ENCODE measurements at regions not wholly inside any gene's neighbourhood (a gene's known extent, or its start where the extent isn't known, plus 50 kb on each side); places are given as distances from the start of the nearest gene placed in this dataset.

GRCh38 chr13:48148454-48148853 is 53.5 kb upstream of the MED4 start:
- Histone ChIP-seq H3K4me1 (peaks cover 27% of the 10 kb centered on the region), H3K4me3 (no peak overlapping the region), H3K9me3 (no peaks in the 10 kb centered on the region), H3K27ac (no peak overlapping the region), H3K36me3 (no peaks in the 10 kb centered on the region), H3K27me3 (ENCODE audit: low read depth) (no peaks in the 10 kb centered on the region)
- ATAC-seq (no peak), DNase-seq (no peak)
- intact Hi-C loops (cut with DNase I): no loop called here
- TF ChIP-seq, protein P1, sequence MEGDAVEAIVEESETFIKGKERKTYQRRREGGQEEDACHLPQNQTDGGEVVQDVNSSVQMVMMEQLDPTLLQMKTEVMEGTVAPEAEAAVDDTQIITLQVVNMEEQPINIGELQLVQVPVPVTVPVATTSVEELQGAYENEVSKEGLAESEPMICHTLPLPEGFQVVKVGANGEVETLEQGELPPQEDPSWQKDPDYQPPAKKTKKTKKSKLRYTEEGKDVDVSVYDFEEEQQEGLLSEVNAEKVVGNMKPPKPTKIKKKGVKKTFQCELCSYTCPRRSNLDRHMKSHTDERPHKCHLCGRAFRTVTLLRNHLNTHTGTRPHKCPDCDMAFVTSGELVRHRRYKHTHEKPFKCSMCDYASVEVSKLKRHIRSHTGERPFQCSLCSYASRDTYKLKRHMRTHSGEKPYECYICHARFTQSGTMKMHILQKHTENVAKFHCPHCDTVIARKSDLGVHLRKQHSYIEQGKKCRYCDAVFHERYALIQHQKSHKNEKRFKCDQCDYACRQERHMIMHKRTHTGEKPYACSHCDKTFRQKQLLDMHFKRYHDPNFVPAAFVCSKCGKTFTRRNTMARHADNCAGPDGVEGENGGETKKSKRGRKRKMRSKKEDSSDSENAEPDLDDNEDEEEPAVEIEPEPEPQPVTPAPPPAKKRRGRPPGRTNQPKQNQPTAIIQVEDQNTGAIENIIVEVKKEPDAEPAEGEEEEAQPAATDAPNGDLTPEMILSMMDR (IDR thresholded peaks at IDR 0.05): no peak

DNA sequence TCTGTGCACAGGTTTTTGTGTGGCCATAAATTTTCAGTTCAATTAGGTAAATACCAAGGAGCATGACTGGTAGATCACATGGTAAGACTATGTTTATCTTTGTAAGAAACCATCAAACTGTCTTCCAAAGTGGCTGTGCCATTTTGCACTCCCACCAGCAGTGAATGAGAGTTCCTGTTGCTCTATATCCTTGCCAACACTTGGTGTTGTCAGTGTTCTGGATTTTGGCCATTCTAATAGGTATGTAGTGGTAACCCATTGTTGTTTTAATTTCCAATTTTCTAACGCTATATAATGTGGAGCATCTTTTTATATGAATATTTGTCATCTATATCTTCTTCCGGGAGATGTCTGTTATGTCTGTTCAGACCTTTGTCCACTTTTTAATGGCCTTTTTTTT is 51.7 kb upstream of the MED4 start:
- Histone ChIP-seq H3K4me1 (peaks cover 25% of the 10 kb centered on the region), H3K27ac (no peak overlapping the region), H3K9me3 (no peaks in the 10 kb centered on the region), H3K36me3 (no peaks in the 10 kb centered on the region), H3K27me3 (ENCODE audit: low read depth) (no peaks in the 10 kb centered on the region), H3K4me3 (no peak overlapping the region)
- ATAC-seq (no peak), DNase-seq (no peak)
- TF ChIP-seq, protein P1 (IDR thresholded peaks at IDR 0.05): no peak
- intact Hi-C loops (cut with DNase I): no loop called here

DNA sequence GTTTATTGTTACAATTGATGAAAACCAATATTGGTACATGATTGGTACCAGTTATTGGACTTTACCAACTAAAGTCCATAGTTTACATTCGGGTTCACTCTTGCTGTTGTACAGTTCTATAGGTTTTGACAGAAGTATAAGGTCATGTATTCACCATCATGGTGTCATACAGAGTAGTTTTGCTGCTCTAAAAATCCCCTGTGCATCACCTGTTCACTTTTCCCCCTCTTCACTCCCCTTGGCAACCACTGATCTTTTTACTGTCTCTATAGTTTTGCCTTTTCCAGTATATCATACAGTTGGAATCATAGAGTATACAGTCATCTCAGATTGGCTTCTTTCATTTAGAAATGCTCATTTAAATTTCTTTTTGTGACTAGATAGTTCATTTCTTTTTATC is 51.2 kb upstream of the MED4 start:
- intact Hi-C loops (cut with DNase I): no loop called here
- no peak for DNase-seq
- Histone ChIP-seq H3K27ac (no peak overlapping the region), H3K9me3 (no peaks in the 10 kb centered on the region), H3K27me3 (ENCODE audit: low read depth) (no peaks in the 10 kb centered on the region), H3K4me1 (peaks cover 25% of the 10 kb centered on the region), H3K36me3 (no peaks in the 10 kb centered on the region), H3K4me3 (no peak overlapping the region)
- no peak for ATAC-seq
- TF ChIP-seq, protein P1 (IDR thresholded peaks at IDR 0.05): no peak
